NCI-H524 (cell line): ENCODE measurements at regions not wholly inside any gene's neighbourhood (a gene's known extent, or its start where the extent isn't known, plus 50 kb on each side); places are given as distances from the start of the nearest gene placed in this dataset.

Source experiments
- DNase-seq, 2 experiments: peaks; one replicate each; lab custom pipeline; 2025; lab: John Stamatoyannopoulos, UW

DNA sequence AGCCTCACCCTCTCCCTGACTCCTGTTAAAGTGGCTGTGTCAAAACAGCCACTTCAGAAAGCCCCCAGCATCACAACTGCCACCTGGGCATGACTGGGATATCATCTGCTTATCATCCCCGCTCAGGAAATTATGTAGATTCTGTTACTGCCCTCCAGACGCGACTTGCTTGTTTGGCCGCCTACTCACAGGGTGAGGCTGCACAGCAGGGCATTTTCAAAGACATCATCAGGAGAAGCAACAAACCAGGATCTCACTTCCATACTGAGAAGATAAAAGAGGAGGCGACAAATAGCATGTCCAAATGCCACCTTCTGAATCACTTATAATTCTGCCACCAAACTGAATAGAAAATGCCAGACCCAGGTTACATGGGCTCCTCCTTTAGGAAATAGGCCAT lies 94.8 kb downstream of the MIS18A start:
- DNase-seq: peak; percentile 98

- DNase-seq: no peak
These were observed 95.5 kb downstream of the MIS18A start for GRCh38 chr21:32183396-32183795.

DNA sequence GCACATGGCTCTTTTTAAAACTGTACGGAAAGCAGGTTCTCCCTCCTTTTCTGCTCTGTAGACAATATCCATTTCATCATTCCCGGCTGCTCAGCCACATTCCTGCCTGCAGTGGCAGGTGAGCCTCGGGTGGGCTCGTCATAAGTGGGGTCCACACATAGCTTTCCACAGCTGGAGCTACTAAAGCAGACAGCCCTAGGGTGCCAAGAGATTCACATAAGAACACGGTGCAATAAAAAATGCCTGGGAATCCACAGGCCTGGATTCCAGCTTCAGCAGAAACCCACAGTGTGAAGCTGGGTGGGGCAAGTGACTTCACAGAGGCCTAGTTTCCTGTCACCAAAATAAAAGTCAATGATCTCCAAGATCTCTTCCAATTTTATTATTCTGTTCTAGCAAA lies 96.4 kb downstream of the MIS18A start:
- no peak for DNase-seq

GRCh38 chr21:32181457-32181856 lies 97.4 kb downstream of the MIS18A start:
- DNase-seq: no peak

GRCh38 chr21:32174819-32175218 lies 104.0 kb downstream of the MIS18A start:
- DNase-seq: no peak

DNA sequence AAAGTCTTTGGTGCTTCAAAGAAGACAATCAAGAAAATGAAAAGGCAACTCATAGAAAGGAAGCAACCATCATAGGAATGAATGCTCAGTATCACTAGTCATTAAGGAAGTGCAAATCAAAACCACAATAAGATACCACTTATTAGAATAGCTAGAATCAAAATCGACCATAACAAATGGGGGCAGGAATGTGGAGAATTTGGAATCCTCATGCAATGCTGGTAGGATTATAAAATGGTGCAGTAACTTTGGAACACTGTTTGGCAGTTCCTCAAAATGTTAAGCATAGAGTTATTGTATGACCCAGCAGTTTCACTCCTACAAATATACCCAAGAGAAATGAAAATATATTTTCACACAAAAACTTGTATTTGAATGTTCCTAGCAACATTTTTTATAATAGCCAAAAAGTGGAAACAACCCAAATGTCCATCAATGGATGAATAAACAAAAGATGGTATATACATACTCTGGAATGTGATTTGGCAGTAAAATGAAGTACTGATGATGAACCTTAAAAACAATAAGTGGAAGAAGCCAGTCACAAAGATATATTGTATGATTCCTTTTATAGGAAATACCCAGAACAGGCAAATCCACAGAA lies 105.6 kb downstream of the MIS18A start:
- DNase-seq: no peak

- no peak for DNase-seq
These were observed 106.7 kb downstream of the MIS18A start for GRCh38 chr21:32172106-32172505.

DNA sequence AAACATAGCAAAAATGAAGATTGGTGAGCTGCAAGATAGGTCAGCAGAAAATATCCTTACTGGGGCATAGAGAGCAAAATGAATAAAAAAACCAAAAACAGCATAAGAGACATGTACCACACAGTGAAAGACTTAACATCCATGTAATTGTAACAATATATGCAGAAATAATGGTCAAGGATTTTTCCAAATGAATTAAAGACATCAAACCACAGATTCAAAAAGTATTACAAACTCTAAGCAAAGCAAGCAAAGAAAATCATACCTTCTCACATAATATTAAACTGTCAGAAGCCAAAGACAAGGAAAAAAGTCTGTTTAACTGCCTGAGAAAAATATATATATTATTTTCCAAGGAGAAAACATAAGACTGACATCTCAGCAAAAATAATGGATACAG lies 111.3 kb downstream of the MIS18A start:
- DNase-seq: no peak

GRCh38 chr21:32163386-32163785 lies 115.5 kb downstream of the MIS18A start:
- DNase-seq: peak in 1 of 2 experiments; percentile 24

DNA sequence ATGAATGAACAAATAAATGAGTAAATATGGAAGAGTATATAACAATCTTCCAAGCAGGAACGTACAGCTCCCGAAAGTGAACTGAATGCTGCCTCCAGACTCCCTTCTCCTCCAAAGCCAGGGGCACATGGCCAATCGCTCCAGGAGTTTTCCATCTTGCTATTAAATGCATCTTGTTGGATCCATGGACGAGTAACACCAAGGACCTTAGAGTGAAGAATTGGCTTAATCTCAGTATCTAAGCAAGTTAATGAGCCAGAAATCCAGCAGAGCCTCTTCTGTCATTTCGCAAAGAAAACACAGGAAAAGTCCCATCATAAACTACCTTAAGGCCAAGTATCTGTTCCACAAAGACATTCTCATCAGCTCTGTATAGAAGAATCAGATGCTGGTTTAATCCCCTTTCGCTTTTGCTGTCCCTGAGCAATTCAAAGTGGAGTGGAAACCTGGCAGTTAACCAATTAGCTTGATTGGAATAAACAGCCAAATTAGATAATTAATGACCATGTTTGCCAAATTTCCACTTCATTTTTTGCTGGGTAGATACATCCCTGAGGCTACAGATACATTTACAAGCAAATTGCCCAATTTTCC lies 116.0 kb downstream of the MIS18A start:
- no peak for DNase-seq

- no peak for DNase-seq
These were observed 123.6 kb downstream of the MIS18A start for GRCh38 chr21:32155226-32155625.

- no peak for DNase-seq
These were observed 131.8 kb downstream of the MIS18A start for GRCh38 chr21:32147041-32147440.

- no peak for DNase-seq
These were observed 134.0 kb downstream of the MIS18A start for GRCh38 chr21:32144851-32145250.

- DNase-seq: no peak
These were observed 135.5 kb downstream of the MIS18A start for GRCh38 chr21:32143241-32143939.

DNA sequence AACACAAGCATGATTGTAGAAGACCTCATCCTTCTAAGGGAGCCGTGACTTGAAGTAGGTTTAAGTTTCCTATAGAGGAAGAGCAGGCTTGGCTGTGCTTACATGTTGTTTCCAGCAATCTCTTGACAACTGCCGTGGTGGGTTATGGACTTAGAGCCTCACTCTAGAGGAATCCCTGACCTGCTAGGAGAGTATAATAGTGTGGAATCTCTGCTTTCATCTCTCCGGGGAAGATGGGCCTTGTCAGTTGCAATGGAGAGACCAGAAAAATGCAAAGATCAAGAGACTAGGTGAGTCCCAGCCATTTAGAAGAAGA lies 137.6 kb downstream of the MIS18A start:
- DNase-seq: no peak

DNA sequence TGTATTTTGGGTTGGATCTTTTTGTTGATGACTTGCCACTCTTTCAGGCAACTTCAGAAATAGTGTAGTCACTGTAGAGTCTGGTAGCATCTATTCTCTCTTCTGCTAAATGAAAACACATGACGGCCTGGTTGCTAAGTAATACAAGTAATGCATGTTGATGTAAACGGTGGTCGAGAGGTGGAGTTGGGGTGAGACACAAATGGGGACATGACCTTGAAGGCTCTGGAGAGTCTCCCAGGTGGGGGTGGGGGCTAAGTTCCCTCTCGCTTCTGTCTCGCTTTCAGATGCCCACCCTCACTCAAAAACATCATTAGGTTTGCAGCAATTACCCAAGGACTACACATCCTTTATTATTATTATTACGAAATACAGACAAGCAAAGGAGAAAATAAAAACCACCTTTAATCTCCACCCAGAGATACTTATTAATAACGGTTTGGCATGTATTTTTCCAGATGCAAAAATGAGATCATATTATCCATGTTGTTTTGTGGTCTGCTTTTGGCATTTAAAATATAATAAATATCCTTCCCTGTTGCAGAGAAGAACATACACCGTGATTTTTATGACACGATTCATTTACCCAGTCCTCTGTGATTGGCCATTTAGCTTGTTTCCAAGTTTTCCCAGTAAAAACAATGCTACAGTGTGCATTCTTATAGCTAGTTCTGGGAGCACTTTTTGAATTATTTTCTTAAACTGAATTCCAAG lies 138.1 kb downstream of the MIS18A start:
- no peak for DNase-seq

DNA sequence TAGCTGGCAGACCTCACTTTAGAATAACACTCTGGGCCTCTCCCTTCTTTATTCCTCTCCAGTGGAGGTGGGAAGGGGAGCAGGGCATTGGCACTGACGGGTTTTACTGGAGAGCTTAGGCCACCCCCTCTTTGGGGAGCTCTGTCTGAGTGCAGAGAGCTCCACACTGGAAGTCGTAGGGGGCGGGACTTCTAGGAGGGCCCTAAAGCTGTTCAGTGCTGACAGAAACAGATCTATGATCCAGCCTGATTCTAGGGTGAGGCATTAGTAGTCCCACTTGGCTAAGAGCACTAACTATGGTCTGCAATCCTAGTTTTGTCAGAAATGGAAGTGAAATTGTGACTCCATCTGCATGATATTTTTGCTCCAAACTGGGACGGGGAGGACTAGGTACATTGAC lies 138.7 kb downstream of the MIS18A start:
- no peak for DNase-seq

GRCh38 chr21:32138658-32139057 lies 140.2 kb downstream of the MIS18A start:
- DNase-seq: no peak

DNA sequence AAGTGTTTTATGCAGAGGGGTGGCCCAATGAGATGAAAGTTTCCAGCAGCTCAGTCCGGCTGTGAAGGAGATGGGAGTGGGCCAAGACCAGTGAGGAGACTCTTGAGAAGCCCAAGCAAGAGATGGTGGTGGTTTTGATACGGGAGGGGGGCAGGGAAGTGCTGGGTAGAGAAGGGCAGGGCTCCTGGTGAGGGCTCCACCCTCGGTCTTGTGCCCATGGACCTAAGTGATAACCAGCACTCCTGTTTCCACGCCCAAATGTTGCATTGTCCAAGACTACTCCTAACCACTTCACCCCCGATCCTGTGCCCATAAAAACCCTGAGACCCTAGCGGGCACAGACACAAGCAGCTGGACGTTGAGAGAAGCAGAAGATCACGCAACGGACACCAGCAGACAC lies 140.9 kb downstream of the MIS18A start:
- no peak for DNase-seq

- no peak for DNase-seq
These were observed 141.6 kb downstream of the MIS18A start for GRCh38 chr21:32137266-32137665.

DNA sequence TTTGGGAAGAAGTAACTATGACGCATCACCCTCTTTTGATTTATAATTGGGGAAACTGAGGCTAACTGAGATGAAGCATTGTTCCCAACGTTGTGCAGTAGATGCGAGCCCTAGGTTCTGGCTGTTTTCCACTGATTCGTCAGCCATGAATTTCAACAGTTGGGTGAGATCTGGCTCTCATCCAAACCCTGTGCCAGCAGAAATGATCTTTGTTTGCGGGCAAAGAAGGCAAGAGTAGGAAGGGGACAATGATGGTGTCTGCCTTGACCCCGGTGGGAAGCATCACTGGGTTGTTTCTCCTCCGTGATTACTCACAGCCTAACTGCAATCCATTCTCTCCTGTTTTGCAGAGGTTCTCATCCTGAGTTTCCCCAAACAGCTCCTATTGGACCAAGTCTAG lies 142.3 kb downstream of the MIS18A start:
- DNase-seq: no peak

DNA sequence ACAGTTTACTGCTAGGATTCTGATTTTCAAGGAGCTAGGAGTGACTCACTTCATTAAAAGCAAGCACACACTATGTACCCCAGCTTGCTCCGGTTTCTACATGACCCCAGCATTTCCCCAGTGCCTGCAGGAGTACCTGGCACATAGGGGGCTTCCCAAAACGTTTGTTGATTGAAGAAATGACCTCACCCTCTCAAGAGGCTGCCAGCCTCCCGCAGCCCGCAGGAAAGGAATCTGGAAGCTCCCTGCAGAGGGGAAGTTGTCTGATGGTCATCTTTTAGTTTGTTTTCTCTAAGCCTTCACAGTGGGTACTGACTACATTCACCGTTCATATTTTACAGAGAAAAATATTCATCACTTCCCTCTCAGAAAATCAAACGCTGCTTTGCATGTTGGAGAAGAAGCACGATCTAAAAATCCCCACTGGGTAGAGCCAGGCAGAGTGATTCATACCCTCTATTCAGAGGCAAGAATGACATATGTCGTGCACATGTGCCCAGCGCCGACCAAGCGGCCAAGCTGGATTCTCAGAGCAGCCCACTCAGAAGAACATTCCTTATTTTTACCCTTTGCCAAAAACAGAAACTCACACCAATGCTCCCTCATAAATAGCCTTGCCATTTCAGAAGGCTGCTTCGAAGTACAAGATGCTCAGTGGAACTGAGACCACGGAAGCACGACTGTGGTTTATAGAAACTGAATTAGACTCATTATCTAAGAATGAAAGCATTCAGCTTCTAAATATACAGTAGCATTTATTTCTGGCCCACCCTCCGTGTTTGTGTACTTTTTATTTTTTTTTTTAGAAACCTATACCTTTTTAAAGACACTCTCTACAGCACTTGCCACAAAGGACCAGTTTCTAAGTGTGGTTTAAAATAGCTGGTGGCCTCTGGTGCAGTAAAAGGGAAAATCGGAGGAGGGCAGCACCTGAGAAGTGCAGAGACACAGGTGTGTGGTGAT lies 143.2 kb downstream of the MIS18A start:
- peak in 1 of 2 experiments; percentile 58 for DNase-seq
